PC-9 (cell line): ENCODE measurements at regions not wholly inside any gene's neighbourhood (a gene's known extent, or its start where the extent isn't known, plus 50 kb on each side); places are given as distances from the start of the nearest gene placed in this dataset.

ENCODE experiments used
- BruUV-seq: library from RNA; stranded (reverse); fragments of 400-500 nt; replicated peaks from 2 replicates; lab custom pipeline; 2021; lab: Mats Ljungman, UMichigan
- CTCF ChIA-PET: fragments of 300-600 bp; sonication (Branson Sonifier 250); formaldehyde crosslinking; loops from one replicate; lab custom pipeline; 2022; ENCODE audit warnings: antibody characterized with exemption; lab: Charles Lee
- POLR2A ChIA-PET: fragments of 300-600 bp; sonication (Branson Sonifier 250); formaldehyde crosslinking; loops from one replicate; lab custom pipeline; 2022; ENCODE audit warnings: antibody characterized with exemption; ENCODE audit not compliant: unreplicated experiment; lab: Charles Lee
- DNase-seq, 2 experiments: peaks; one replicate each; pipeline versions ENCODE4 v3.0.0 to v3.0.0-alpha.2; 2015 to 2022; ENCODE audit warnings: mixed read lengths in 1 of 2
- H2AFZ ChIP-seq: fragments of 200-600 bp; sonication (generic); 2 replicates; pipeline ENCODE4 v1.8.1; 2017; ENCODE audit warnings: antibody characterized with exemption
- H3F3A ChIP-seq: fragments of 200-600 bp; sonication (generic); 2 replicates; pipeline ENCODE4 v1.8.1; 2017; ENCODE audit warnings: antibody characterized with exemption, mild to moderate bottlenecking, low read depth; ENCODE audit not compliant: insufficient read depth
- H3K27ac ChIP-seq: fragments of 200-600 bp; sonication (generic); 2 replicates; pipeline ENCODE4 v1.6.1; 2016; ENCODE audit warnings: mixed run types
- H3K27me3 ChIP-seq: fragments of 200-600 bp; sonication (generic); 2 replicates; pipeline ENCODE4 v1.6.1; 2016; ENCODE audit warnings: low read depth, mixed run types; ENCODE audit not compliant: insufficient read depth
- H3K36me3 ChIP-seq: fragments of 200-600 bp; sonication (generic); 2 replicates; pipeline ENCODE4 v1.6.1; 2016; ENCODE audit warnings: low read depth, mixed run types
- H3K4me1 ChIP-seq: fragments of 200-600 bp; sonication (generic); replicated peaks from 2 replicates; pipeline ENCODE4 v1.6.1; 2016; ENCODE audit warnings: mixed run types; ENCODE audit not compliant: insufficient read depth
- H3K4me2 ChIP-seq: fragments of 200-600 bp; sonication (generic); 2 replicates; pipeline ENCODE4 v1.6.1; 2017; ENCODE audit warnings: mixed run types
- H3K4me3 ChIP-seq: fragments of 200-600 bp; sonication (generic); 2 replicates; pipeline ENCODE4 v1.6.1; 2016; ENCODE audit warnings: mixed run types
- H3K79me2 ChIP-seq: fragments of 200-600 bp; sonication (generic); 2 replicates; pipeline ENCODE4 v1.6.1; 2017; ENCODE audit warnings: low read depth, mixed run types
- H3K9me2 ChIP-seq: fragments of 200-600 bp; sonication (generic); 2 replicates; pipeline ENCODE4 v1.8.1; 2017; ENCODE audit warnings: mild to moderate bottlenecking; ENCODE audit not compliant: insufficient read depth
- H3K9me3 ChIP-seq: fragments of 200-600 bp; sonication (generic); 2 replicates; pipeline ENCODE4 v1.8.1; 2016; ENCODE audit warnings: low read depth; ENCODE audit not compliant: insufficient read depth
- H4K20me1 ChIP-seq: fragments of 200-600 bp; sonication (generic); 2 replicates; pipeline ENCODE4 v1.8.1; 2017; ENCODE audit not compliant: insufficient read depth
- CTCF ChIP-seq: fragments of 200-600 bp; sonication (generic); conservative IDR thresholded peaks from 2 replicates; pipeline ENCODE4 v1.6.1; 2017; ENCODE audit warnings: mixed run types, antibody characterized with exemption, mild to moderate bottlenecking, moderate library complexity
- EZH2 ChIP-seq: fragments of 200-600 bp; sonication (generic); IDR thresholded peaks from 2 replicates; pipeline ENCODE4 v1.8.0; 2017; ENCODE audit warnings: antibody characterized with exemption, low read depth
- intact Hi-C: fragments of 100-400 bp; cut with micrococcal nuclease; formaldehyde crosslinking; loops from one replicate; pipeline ENCODE4 v1.10.0; 2022; ENCODE audit not compliant: unreplicated experiment

GRCh38 chr10:2895594-2896196 lies 171.7 kb upstream of the PFKP start:
- CTCF ChIA-PET: no interaction called here
- H3K27me3 ChIP-seq: peaks cover 86% of the 10 kb centered on the region
- no peaks in the 10 kb centered on the region for H3K9me2 ChIP-seq
- H3K4me2 ChIP-seq: no peak overlapping the region
- no peaks in the 10 kb centered on the region for H3K79me2 ChIP-seq
- POLR2A ChIA-PET: no interaction called here
- DNase-seq: no peak
- H3F3A ChIP-seq: no peaks in the 10 kb centered on the region
- H4K20me1 ChIP-seq: no peaks in the 10 kb centered on the region
- intact Hi-C loops: no loop called here
- no peaks in the 10 kb centered on the region for H3K36me3 ChIP-seq
- H3K27ac ChIP-seq: no peak overlapping the region
- no peak for TF ChIP-seq EZH2
- H3K9me3 ChIP-seq: no peaks in the 10 kb centered on the region; the same call in 1 of the 2 replicates
- BruUV-seq: no TSS peak
- H2AFZ ChIP-seq: no peak overlapping the region
- no peak overlapping the region for H3K4me3 ChIP-seq
- H3K4me1 ChIP-seq: no peaks in the 10 kb centered on the region

GRCh38 chr10:2893991-2894390 lies 173.4 kb upstream of the PFKP start:
- H3F3A ChIP-seq: no peaks in the 10 kb centered on the region
- no peak overlapping the region for H3K4me3 ChIP-seq
- intact Hi-C loops: no loop called here
- H3K9me2 ChIP-seq: no peaks in the 10 kb centered on the region
- H3K36me3 ChIP-seq: no peaks in the 10 kb centered on the region
- no peaks in the 10 kb centered on the region for H4K20me1 ChIP-seq
- no peak overlapping the region for H2AFZ ChIP-seq
- ChIA-PET CTCF (no interaction called here), POLR2A (no interaction called here)
- no peak overlapping the region for H3K27ac ChIP-seq
- BruUV-seq: no TSS peak
- H3K9me3 ChIP-seq: no peaks in the 10 kb centered on the region; the same call in 1 of the 2 replicates
- TF ChIP-seq CTCF (no peak), EZH2 (no peak)
- no peaks in the 10 kb centered on the region for H3K4me1 ChIP-seq
- no peak for DNase-seq
- H3K4me2 ChIP-seq: no peak overlapping the region
- H3K27me3 ChIP-seq: peaks cover 72% of the 10 kb centered on the region
- no peaks in the 10 kb centered on the region for H3K79me2 ChIP-seq

- H3K4me2 ChIP-seq: no peak overlapping the region
- no peak for DNase-seq
- no peaks in the 10 kb centered on the region for H3F3A ChIP-seq
- H2AFZ ChIP-seq: no peak overlapping the region
- H3K9me2 ChIP-seq: no peaks in the 10 kb centered on the region
- H3K27ac ChIP-seq: no peak overlapping the region
- H3K4me3 ChIP-seq: no peak overlapping the region
- H3K9me3 ChIP-seq: no peaks in the 10 kb centered on the region; the same call in 1 of the 2 replicates
- no peaks in the 10 kb centered on the region for H4K20me1 ChIP-seq
- H3K27me3 ChIP-seq: peaks cover 66% of the 10 kb centered on the region
- intact Hi-C loops: no loop called here
- ChIA-PET POLR2A (no interaction called here), CTCF (no interaction called here)
- H3K4me1 ChIP-seq: no peaks in the 10 kb centered on the region
- no TSS peak for BruUV-seq
- no peaks in the 10 kb centered on the region for H3K36me3 ChIP-seq
- no peaks in the 10 kb centered on the region for H3K79me2 ChIP-seq
- no peak for TF ChIP-seq EZH2
- TF ChIP-seq CTCF: no peak
Measured at GRCh38 chr10:2893158-2893845, 174.0 kb upstream of the PFKP start.
